ENCODE measurements at regions not wholly inside any gene's neighbourhood (a gene's known extent, or its start where the extent isn't known, plus 50 kb on each side); places are given as distances from the start of the nearest gene placed in this dataset.

DNA sequence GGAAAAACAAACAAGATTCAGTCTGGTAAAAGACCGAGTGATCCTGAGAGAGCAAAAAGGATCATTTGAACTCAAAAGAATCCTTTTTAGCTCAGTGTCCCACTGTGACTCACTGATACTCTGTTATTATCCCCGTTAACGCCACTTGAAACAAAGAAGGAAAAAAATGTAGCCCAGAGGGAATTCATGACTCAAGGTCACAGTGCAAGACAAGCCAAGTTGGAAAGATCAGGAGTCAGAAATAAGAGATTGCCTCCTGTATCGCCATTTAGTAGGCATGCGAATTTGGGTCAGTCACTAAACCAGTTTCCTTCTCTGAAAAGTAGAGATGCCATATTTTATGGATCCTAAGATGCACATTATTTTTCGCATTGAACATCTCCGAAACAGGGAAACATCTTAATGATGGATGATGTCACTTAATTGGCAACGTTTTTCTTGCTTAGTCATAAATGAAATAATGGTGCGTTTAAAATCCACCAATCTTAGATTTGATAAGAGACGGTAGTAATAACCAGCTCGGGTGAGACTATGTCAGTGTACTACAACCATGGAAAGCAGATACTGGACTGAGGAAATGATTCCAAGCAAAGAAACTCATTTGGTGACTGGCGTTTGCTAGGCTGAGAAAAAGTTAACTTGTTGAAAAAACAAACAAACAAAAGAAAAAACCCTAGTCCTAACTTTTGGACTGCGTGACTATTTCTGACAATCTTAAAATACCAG is 502.0 kb upstream of the CELF2 start:
- TF ChIP-seq POLR2A (IDR thresholded peaks at IDR 0.05; ENCODE audit: low read length) = no peak
- TF ChIP-seq GATA1 (IDR thresholded peaks at IDR 0.05; ENCODE audit: low read depth, low read length) = no peak
- no peak for DNase-seq

- TF ChIP-seq POLR2A (IDR thresholded peaks at IDR 0.05; ENCODE audit: low read length) = no peak
- no peak for TF ChIP-seq GATA1 (IDR thresholded peaks at IDR 0.05; ENCODE audit: low read depth, low read length)
- DNase-seq = no peak
These were observed 501.1 kb upstream of the CELF2 start for GRCh38 chr10:10516346-10517130.

- no peak for TF ChIP-seq GATA1 (IDR thresholded peaks at IDR 0.05; ENCODE audit: low read depth, low read length)
- no peak for TF ChIP-seq POLR2A (IDR thresholded peaks at IDR 0.05; ENCODE audit: low read length)
- DNase-seq = no peak
These were observed 499.8 kb upstream of the CELF2 start for GRCh38 chr10:10517866-10518265.

DNA sequence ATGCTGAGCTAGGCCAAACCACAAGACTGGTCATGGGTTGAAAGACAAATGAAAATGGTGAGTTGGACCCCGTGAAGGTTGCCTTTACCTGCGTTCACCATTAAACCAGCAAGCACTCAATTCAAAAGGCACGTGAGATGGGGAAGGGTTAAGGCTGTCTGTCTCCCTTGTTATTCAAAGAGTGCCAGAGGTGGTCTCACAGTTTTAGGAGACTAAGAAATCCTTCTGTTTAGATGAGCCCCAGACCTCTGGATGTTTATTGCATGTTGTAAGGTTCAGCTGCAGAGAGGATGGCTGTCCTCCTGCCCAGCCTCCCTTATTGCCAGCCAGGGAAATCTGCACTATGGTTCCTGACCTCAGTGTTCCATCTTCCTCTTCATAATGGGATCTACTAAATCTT is 498.0 kb upstream of the CELF2 start:
- DNase-seq = no peak
- no peak for TF ChIP-seq POLR2A (IDR thresholded peaks at IDR 0.05; ENCODE audit: low read length)
- TF ChIP-seq GATA1 (IDR thresholded peaks at IDR 0.05; ENCODE audit: low read depth, low read length) = no peak

- TF ChIP-seq GATA1 (IDR thresholded peaks at IDR 0.05; ENCODE audit: low read depth, low read length) (no peak), POLR2A (IDR thresholded peaks at IDR 0.05; ENCODE audit: low read length) (no peak)
- DNase-seq = no peak
These were observed 496.9 kb upstream of the CELF2 start for GRCh38 chr10:10520491-10521385.

DNA sequence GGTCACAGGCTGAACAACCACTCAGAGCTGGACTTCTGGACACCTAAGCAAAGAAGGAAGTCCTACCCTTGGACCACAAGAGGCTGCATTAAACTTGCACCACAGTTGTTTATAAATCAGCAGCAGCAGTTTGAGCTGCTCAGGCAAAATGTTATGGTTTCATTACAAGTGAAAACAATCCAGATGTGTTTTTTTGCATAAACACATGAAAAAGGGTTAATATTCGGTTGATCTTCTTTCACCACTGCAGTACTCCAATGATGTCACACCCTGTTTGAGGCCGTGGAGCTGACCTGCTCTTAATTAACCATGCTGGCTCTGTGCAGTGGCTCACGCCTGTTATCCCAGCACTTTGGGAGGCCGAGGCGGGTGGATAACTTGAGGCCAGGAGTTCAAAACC is 490.8 kb upstream of the CELF2 start:
- DNase-seq = no peak
- TF ChIP-seq GATA1 (IDR thresholded peaks at IDR 0.05; ENCODE audit: low read depth, low read length) (no peak), POLR2A (IDR thresholded peaks at IDR 0.05; ENCODE audit: low read length) (no peak)

- TF ChIP-seq POLR2A (IDR thresholded peaks at IDR 0.05; ENCODE audit: low read length) (no peak), GATA1 (IDR thresholded peaks at IDR 0.05; ENCODE audit: low read depth, low read length) (no peak)
- DNase-seq = no peak
These were observed 489.7 kb upstream of the CELF2 start for GRCh38 chr10:10527861-10528562.

- no peak for DNase-seq
These were observed 489.1 kb upstream of the CELF2 start for GRCh38 chr10:10528563-10528910.

DNA sequence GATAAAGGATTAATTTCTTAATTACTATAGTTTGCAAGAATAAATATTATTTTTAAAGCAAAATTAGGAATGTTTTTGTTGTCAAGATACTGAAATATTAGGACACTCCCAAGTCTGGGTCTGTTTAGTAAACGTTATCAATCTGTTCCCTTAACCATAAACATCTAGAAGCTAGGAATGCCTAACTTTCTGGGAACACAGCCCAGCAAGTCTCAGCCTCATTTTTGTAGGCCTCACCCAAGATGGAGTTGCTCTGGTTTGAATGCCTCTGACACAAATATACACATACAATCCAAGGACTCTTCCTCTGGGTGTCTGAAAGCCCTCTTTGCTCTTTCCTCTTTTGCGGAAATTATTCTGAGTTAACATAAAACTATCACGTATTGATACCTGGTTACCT is 487.4 kb upstream of the CELF2 start:
- DNase-seq = no peak
- no peak for TF ChIP-seq POLR2A (IDR thresholded peaks at IDR 0.05; ENCODE audit: low read length)
- TF ChIP-seq GATA1 (IDR thresholded peaks at IDR 0.05; ENCODE audit: low read depth, low read length) = no peak

More at GRCh38 chr10:10528563-10528910, 489.1 kb upstream of the CELF2 start:
- TF ChIP-seq POLR2A (IDR thresholded peaks at IDR 0.05; ENCODE audit: low read length) = no peak
- no peak for TF ChIP-seq GATA1 (IDR thresholded peaks at IDR 0.05; ENCODE audit: low read depth, low read length)

DNA sequence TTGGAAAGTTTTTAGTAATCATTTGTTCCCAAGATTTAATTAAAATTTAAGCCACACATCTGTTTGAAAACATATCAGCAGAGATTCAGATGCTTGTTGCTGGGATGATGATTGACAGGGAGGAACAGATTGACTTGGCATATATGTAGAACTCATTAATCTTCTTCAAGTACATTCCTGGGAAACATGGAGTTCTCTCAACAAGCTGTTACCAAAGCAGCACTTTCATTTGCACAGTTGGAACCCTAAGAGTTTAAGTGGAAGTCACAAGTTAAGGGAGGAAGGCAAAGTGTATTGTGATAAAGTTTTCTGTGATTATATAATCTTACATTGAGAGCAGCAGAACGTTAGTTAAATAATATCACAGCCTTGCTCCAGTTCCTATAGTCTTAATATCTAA is 485.4 kb upstream of the CELF2 start:
- TF ChIP-seq POLR2A (IDR thresholded peaks at IDR 0.05; ENCODE audit: low read length) (no peak), GATA1 (IDR thresholded peaks at IDR 0.05; ENCODE audit: low read depth, low read length) (no peak)
- DNase-seq = no peak

GRCh38 chr10:10532826-10533225 is 484.8 kb upstream of the CELF2 start:
- no peak for DNase-seq
- TF ChIP-seq GATA1 (IDR thresholded peaks at IDR 0.05; ENCODE audit: low read depth, low read length) = no peak
- no peak for TF ChIP-seq POLR2A (IDR thresholded peaks at IDR 0.05; ENCODE audit: low read length)

GRCh38 chr10:10533437-10533836 is 484.2 kb upstream of the CELF2 start:
- DNase-seq = no peak
- no peak for TF ChIP-seq GATA1 (IDR thresholded peaks at IDR 0.05; ENCODE audit: low read depth, low read length)
- TF ChIP-seq POLR2A (IDR thresholded peaks at IDR 0.05; ENCODE audit: low read length) = no peak

- no peak for TF ChIP-seq GATA1 (IDR thresholded peaks at IDR 0.05; ENCODE audit: low read depth, low read length)
- TF ChIP-seq POLR2A (IDR thresholded peaks at IDR 0.05; ENCODE audit: low read length) = no peak
- no peak for DNase-seq
These were observed 479.3 kb upstream of the CELF2 start for GRCh38 chr10:10538326-10538725.
